ENCODE measurements at regions not wholly inside any gene's neighbourhood (a gene's known extent, or its start where the extent isn't known, plus 50 kb on each side); places are given as distances from the start of the nearest gene placed in this dataset.

- TF ChIP-seq POLR2AphosphoS5 (IDR thresholded peaks at IDR 0.05; ENCODE audit: low read depth, low read length) (no peak), POLR2A (IDR thresholded peaks at IDR 0.05; ENCODE audit: control extremely low read depth in 1 of 2, low read depth in 2 of 2, low read length in 2 of 2) (no peak), MAX (IDR thresholded peaks at IDR 0.05) (no peak), CTCF (IDR thresholded peaks at IDR 0.05; ENCODE audit: control extremely low read depth in 1 of 3, insufficient read depth in 1 of 3, low read depth in 1 of 3, low read length in 3 of 3) (no peak), USF2 (IDR thresholded peaks at IDR 0.05; ENCODE audit: low read length) (no peak), RAD21 (IDR thresholded peaks at IDR 0.05 in 1 of 2, conservative IDR thresholded peaks at IDR 0.05 in 1 of 2; ENCODE audit: low read depth in 2 of 2, low read length in 2 of 2) (no peak), EP300 (IDR thresholded peaks at IDR 0.05; ENCODE audit: borderline replicate concordance in 1 of 2, low read depth in 2 of 2, low read length in 2 of 2) (no peak), TEAD4 (IDR thresholded peaks at IDR 0.05; ENCODE audit: low read depth, low read length) (no peak), GABPA (IDR thresholded peaks at IDR 0.05; ENCODE audit: borderline replicate concordance, insufficient read depth, low read length) (no peak), SIRT6 (IDR thresholded peaks at IDR 0.05; ENCODE audit: low read length) (no peak), CHD1 (IDR thresholded peaks at IDR 0.05; ENCODE audit: low read depth, low read length) (no peak)
Measured at GRCh38 chr4:54505996-54506395, 151.8 kb upstream of the KIT start.
